ENCODE measurements at regions not wholly inside any gene's neighbourhood (a gene's known extent, or its start where the extent isn't known, plus 50 kb on each side); places are given as distances from the start of the nearest gene placed in this dataset.
"Not testable (repeated sequence)": the region's sequence is repeated elsewhere in the genome, so short reads cannot be mapped to it uniquely, and the experiment has no call there.

DNA sequence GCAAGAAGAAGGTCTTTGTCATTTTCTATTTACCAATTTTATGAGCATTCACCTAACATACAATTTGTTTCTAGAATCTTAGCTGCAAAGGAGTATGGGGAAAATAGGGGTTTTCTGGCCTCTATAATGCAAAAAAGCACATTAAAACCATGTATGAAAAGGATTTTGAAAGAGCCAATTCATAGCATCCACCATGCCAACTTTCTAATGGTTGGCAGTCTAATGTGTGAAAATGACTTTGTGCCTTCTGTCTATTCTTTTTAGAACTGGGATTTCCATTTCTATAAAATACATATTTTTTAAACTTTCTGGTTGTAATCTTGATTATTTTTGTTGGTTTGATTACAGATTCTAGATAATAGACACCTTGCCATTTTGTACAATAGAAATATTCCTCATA is 333.7 kb upstream of the CNTN6 start:
- H3K14ac ChIP-seq (ENCODE audit: low read length), result no peak overlapping the region
- H3K27me3 ChIP-seq (ENCODE audit: insufficient read depth, low read length), result no peaks in the 10 kb centered on the region
- H3K9ac ChIP-seq (ENCODE audit: low read length), result no peak overlapping the region
- no peaks in the 10 kb centered on the region for H3K36me3 ChIP-seq (ENCODE audit: control insufficient read depth in 1 of 2, insufficient read depth in 2 of 2, low read length in 2 of 2)
- no peak overlapping the region for H3K4me2 ChIP-seq (ENCODE audit: low read length)
- no peak overlapping the region for H3K18ac ChIP-seq (ENCODE audit: low read length)
- no peak overlapping the region for H4K12ac ChIP-seq (ENCODE audit: low read depth, low read length)
- no peaks in the 10 kb centered on the region for H3K9me3 ChIP-seq (ENCODE audit: insufficient read depth, low read depth, low read length)
- no peak overlapping the region for H3K4ac ChIP-seq (ENCODE audit: low read depth, low read length)
- no peak overlapping the region for H3K27ac ChIP-seq (ENCODE audit: low read depth, low read length)
- no peak overlapping the region for H4K8ac ChIP-seq (ENCODE audit: low read depth, low read length)
- no peak overlapping the region for H2BK120ac ChIP-seq (ENCODE audit: insufficient read depth, low read length, poor library complexity)
- no peak overlapping the region for H2BK5ac ChIP-seq (ENCODE audit: low read depth, low read length, poor library complexity)
- no peaks in the 10 kb centered on the region for H3K79me2 ChIP-seq (ENCODE audit: control insufficient read depth, insufficient read depth, low read length, poor library complexity)
- no peaks in the 10 kb centered on the region for H3K79me1 ChIP-seq (ENCODE audit: low read length)
- DNase-seq, result no peak
- no peak overlapping the region for H2AK5ac ChIP-seq (ENCODE audit: low read length)
- H2AFZ ChIP-seq (ENCODE audit: insufficient read depth, low read length, poor library complexity), result no peak overlapping the region
- H2BK12ac ChIP-seq (ENCODE audit: low read length), result no peak overlapping the region
- no peaks in the 10 kb centered on the region for H3K4me1 ChIP-seq (ENCODE audit: control insufficient read depth in 1 of 2, insufficient read depth in 2 of 2, low read length in 2 of 2)
- no peak overlapping the region for H4K91ac ChIP-seq (ENCODE audit: low read depth, low read length)
- H3K23ac ChIP-seq (ENCODE audit: low read length), result no peak overlapping the region
- H3K4me3 ChIP-seq (ENCODE audit: low read depth, low read length), result no peak overlapping the region

DNA sequence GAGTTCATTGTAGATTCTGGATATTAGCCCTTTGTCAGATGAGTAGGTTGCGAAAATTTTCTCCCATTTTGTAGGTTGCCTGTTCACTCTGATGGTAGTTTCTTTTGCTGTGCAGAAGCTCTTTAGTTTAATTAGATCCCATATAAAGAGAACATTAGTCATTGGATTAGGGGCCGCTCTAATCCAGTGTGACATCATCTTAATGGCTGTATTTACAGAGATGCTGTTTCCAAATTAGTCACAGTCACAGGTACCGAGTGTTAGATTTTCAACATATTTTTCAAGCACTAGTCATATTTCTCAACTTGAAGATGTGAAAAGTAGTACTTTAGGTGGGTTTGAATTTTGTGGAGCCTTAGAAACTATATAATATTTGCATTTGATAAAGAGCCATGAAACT is 319.4 kb upstream of the CNTN6 start:
- not testable (repeated sequence) for H4K12ac ChIP-seq (ENCODE audit: low read depth, low read length)

GRCh38 chr3:775178-775880 is 317.5 kb upstream of the CNTN6 start:
- no peak overlapping the region for H3K23ac ChIP-seq (ENCODE audit: low read length)
- DNase-seq, result peak; percentile 48 to 60
- H3K36me3 ChIP-seq (ENCODE audit: control insufficient read depth in 1 of 2, insufficient read depth in 2 of 2, low read length in 2 of 2), result no peaks in the 10 kb centered on the region
- H3K79me1 ChIP-seq (ENCODE audit: low read length), result no peaks in the 10 kb centered on the region
- H2BK12ac ChIP-seq (ENCODE audit: low read length), result no peak overlapping the region
- no peak overlapping the region for H3K27ac ChIP-seq (ENCODE audit: low read depth, low read length)
- H2AFZ ChIP-seq (ENCODE audit: insufficient read depth, low read length, poor library complexity), result no peak overlapping the region
- WGBS (ENCODE audit: extremely low coverage, insufficient coverage, insufficient read length), result no CpG with 5 or more reads among the region's 6 CpGs
- H3K9ac ChIP-seq (ENCODE audit: low read length), result no peak overlapping the region
- no peak overlapping the region for H3K4me2 ChIP-seq (ENCODE audit: low read length)
- no peak overlapping the region for H2BK5ac ChIP-seq (ENCODE audit: low read depth, low read length, poor library complexity)
- no peak overlapping the region for H2AK5ac ChIP-seq (ENCODE audit: low read length)
- no peak overlapping the region for H3K14ac ChIP-seq (ENCODE audit: low read length)
- H2BK120ac ChIP-seq (ENCODE audit: insufficient read depth, low read length, poor library complexity), result no peak overlapping the region
- H3K4me3 ChIP-seq (ENCODE audit: low read depth, low read length), result no peak overlapping the region
- no peak overlapping the region for H4K91ac ChIP-seq (ENCODE audit: low read depth, low read length)
- H3K9me3 ChIP-seq (ENCODE audit: insufficient read depth, low read depth, low read length), result no peaks in the 10 kb centered on the region
- H3K4ac ChIP-seq (ENCODE audit: low read depth, low read length), result no peak overlapping the region
- H3K18ac ChIP-seq (ENCODE audit: low read length), result no peak overlapping the region
- no peaks in the 10 kb centered on the region for H3K79me2 ChIP-seq (ENCODE audit: control insufficient read depth, insufficient read depth, low read length, poor library complexity)
- H3K27me3 ChIP-seq (ENCODE audit: insufficient read depth, low read length), result no peaks in the 10 kb centered on the region
- no peaks in the 10 kb centered on the region for H3K4me1 ChIP-seq (ENCODE audit: control insufficient read depth in 1 of 2, insufficient read depth in 2 of 2, low read length in 2 of 2)
- H4K8ac ChIP-seq (ENCODE audit: low read depth, low read length), result no peak overlapping the region
- H4K12ac ChIP-seq (ENCODE audit: low read depth, low read length), result no peak overlapping the region

More for the DNA sequence above, 319.4 kb upstream of the CNTN6 start:
- H2AFZ ChIP-seq (ENCODE audit: insufficient read depth, low read length, poor library complexity); H3K9ac ChIP-seq (ENCODE audit: low read length); H3K23ac ChIP-seq (ENCODE audit: low read length); H3K4ac ChIP-seq (ENCODE audit: low read depth, low read length); H4K91ac ChIP-seq (ENCODE audit: low read depth, low read length); H3K79me1 ChIP-seq (ENCODE audit: low read length); H2BK12ac ChIP-seq (ENCODE audit: low read length); H3K9me3 ChIP-seq (ENCODE audit: insufficient read depth, low read depth, low read length); H3K79me2 ChIP-seq (ENCODE audit: control insufficient read depth, insufficient read depth, low read length, poor library complexity); H3K4me2 ChIP-seq (ENCODE audit: low read length); H2AK5ac ChIP-seq (ENCODE audit: low read length); DNase-seq; H3K14ac ChIP-seq (ENCODE audit: low read length); H3K4me1 ChIP-seq (ENCODE audit: control insufficient read depth in 1 of 2, insufficient read depth in 2 of 2, low read length in 2 of 2); H3K27me3 ChIP-seq (ENCODE audit: insufficient read depth, low read length); H3K27ac ChIP-seq (ENCODE audit: low read depth, low read length); H2BK120ac ChIP-seq (ENCODE audit: insufficient read depth, low read length, poor library complexity); H3K18ac ChIP-seq (ENCODE audit: low read length); H3K36me3 ChIP-seq (ENCODE audit: control insufficient read depth in 1 of 2, insufficient read depth in 2 of 2, low read length in 2 of 2); H3K4me3 ChIP-seq (ENCODE audit: low read depth, low read length); H4K8ac ChIP-seq (ENCODE audit: low read depth, low read length); H2BK5ac ChIP-seq (ENCODE audit: low read depth, low read length, poor library complexity): not testable (repeated sequence)
- WGBS (ENCODE audit: extremely low coverage, insufficient coverage, insufficient read length), result no CpG with 5 or more reads among the region's 3 CpGs

GRCh38 chr3:780505-780904 is 312.3 kb upstream of the CNTN6 start:
- H2AK5ac ChIP-seq (ENCODE audit: low read length), result no peak overlapping the region
- no peak overlapping the region for H3K18ac ChIP-seq (ENCODE audit: low read length)
- DNase-seq, result no peak
- no peak overlapping the region for H4K91ac ChIP-seq (ENCODE audit: low read depth, low read length)
- no peak overlapping the region for H3K4me3 ChIP-seq (ENCODE audit: low read depth, low read length)
- H2BK5ac ChIP-seq (ENCODE audit: low read depth, low read length, poor library complexity), result no peak overlapping the region
- H2BK120ac ChIP-seq (ENCODE audit: insufficient read depth, low read length, poor library complexity), result no peak overlapping the region
- no peak overlapping the region for H3K9ac ChIP-seq (ENCODE audit: low read length)
- H3K79me1 ChIP-seq (ENCODE audit: low read length), result no peaks in the 10 kb centered on the region
- no peak overlapping the region for H3K23ac ChIP-seq (ENCODE audit: low read length)
- no peaks in the 10 kb centered on the region for H3K27me3 ChIP-seq (ENCODE audit: insufficient read depth, low read length)
- H3K4ac ChIP-seq (ENCODE audit: low read depth, low read length), result no peak overlapping the region
- H4K12ac ChIP-seq (ENCODE audit: low read depth, low read length), result no peak overlapping the region
- no peaks in the 10 kb centered on the region for H3K36me3 ChIP-seq (ENCODE audit: control insufficient read depth in 1 of 2, insufficient read depth in 2 of 2, low read length in 2 of 2)
- H2BK12ac ChIP-seq (ENCODE audit: low read length), result no peak overlapping the region
- H3K27ac ChIP-seq (ENCODE audit: low read depth, low read length), result no peak overlapping the region
- H2AFZ ChIP-seq (ENCODE audit: insufficient read depth, low read length, poor library complexity), result no peak overlapping the region
- no peak overlapping the region for H3K14ac ChIP-seq (ENCODE audit: low read length)
- no peaks in the 10 kb centered on the region for H3K79me2 ChIP-seq (ENCODE audit: control insufficient read depth, insufficient read depth, low read length, poor library complexity)
- no peaks in the 10 kb centered on the region for H3K4me1 ChIP-seq (ENCODE audit: control insufficient read depth in 1 of 2, insufficient read depth in 2 of 2, low read length in 2 of 2)
- H3K4me2 ChIP-seq (ENCODE audit: low read length), result no peak overlapping the region
- H3K9me3 ChIP-seq (ENCODE audit: insufficient read depth, low read depth, low read length), result no peaks in the 10 kb centered on the region
- H4K8ac ChIP-seq (ENCODE audit: low read depth, low read length), result no peak overlapping the region
- no CpG with 5 or more reads among the region's 3 CpGs for WGBS (ENCODE audit: extremely low coverage, insufficient coverage, insufficient read length)

Measured in trophoblast cell (in vitro differentiated cells and primary cell).